ENCODE measurements at regions not wholly inside any gene's neighbourhood (a gene's known extent, or its start where the extent isn't known, plus 50 kb on each side); places are given as distances from the start of the nearest gene placed in this dataset.

GRCh38 chr3:187533797-187534196 lies 136.4 kb downstream of the SST start:
- Histone ChIP-seq H3K4me1 (no peaks in the 10 kb centered on the region), H3K27me3 (peaks cover 0 to 5% of the 10 kb centered on the region in 2 donors), H3K27ac (no peak overlapping the region), H3K4me3 (no peak overlapping the region), H3K36me3 (no peaks in the 10 kb centered on the region), H3K9me3 (peaks cover 0 to 4% of the 10 kb centered on the region in 2 donors)
- no peak for DNase-seq
- no peak for TF ChIP-seq CTCF (IDR thresholded peaks at IDR 0.05)
- intact Hi-C loops (cut with DNase I), result no loop called here
- no peak for ATAC-seq

GRCh38 chr3:187531831-187532230 lies 138.4 kb downstream of the SST start:
- DNase-seq, result no peak
- intact Hi-C loops (cut with DNase I), result no loop called here
- Histone ChIP-seq H3K9me3 (peaks cover 0 to 4% of the 10 kb centered on the region in 2 donors), H3K4me1 (no peaks in the 10 kb centered on the region), H3K4me3 (no peak overlapping the region), H3K27ac (no peak overlapping the region), H3K27me3 (peaks cover 0 to 12% of the 10 kb centered on the region in 2 donors), H3K36me3 (no peaks in the 10 kb centered on the region)
- no peak for ATAC-seq
- TF ChIP-seq CTCF (IDR thresholded peaks at IDR 0.05), result no peak

GRCh38 chr3:187522890-187523289 lies 147.3 kb downstream of the SST start:
- no peaks in the 10 kb centered on the region for H3K36me3 ChIP-seq
- no peak overlapping the region for H3K4me3 ChIP-seq
- H3K9me3 ChIP-seq, result no peaks in the 10 kb centered on the region
- no peak for TF ChIP-seq CTCF (IDR thresholded peaks at IDR 0.05)
- ATAC-seq (no peak), DNase-seq (no peak)
- no peaks in the 10 kb centered on the region for H3K4me1 ChIP-seq
- intact Hi-C loops (cut with DNase I), result no loop called here
- H3K27me3 ChIP-seq, result peaks cover 0 to 6% of the 10 kb centered on the region in 2 donors
- H3K27ac ChIP-seq, result no peak overlapping the region

- Histone ChIP-seq H3K27me3 (peaks cover 0 to 6% of the 10 kb centered on the region in 2 donors), H3K27ac (no peak overlapping the region), H3K9me3 (no peaks in the 10 kb centered on the region), H3K36me3 (no peaks in the 10 kb centered on the region), H3K4me3 (no peak overlapping the region), H3K4me1 (no peaks in the 10 kb centered on the region)
- TF ChIP-seq CTCF (IDR thresholded peaks at IDR 0.05), result no peak
- no peak for ATAC-seq
- intact Hi-C loops (cut with DNase I), result no loop called here
- no peak for DNase-seq
These were observed 147.9 kb downstream of the SST start for GRCh38 chr3:187522293-187522692.

- DNase-seq (no peak), ATAC-seq (no peak)
- intact Hi-C loops (cut with DNase I), result no loop called here
- H3K4me3 ChIP-seq, result no peak overlapping the region
- no peak for TF ChIP-seq CTCF (IDR thresholded peaks at IDR 0.05)
- no peak overlapping the region for H3K27ac ChIP-seq
- H3K36me3 ChIP-seq, result no peaks in the 10 kb centered on the region
- no peaks in the 10 kb centered on the region for H3K9me3 ChIP-seq
- H3K4me1 ChIP-seq, result no peaks in the 10 kb centered on the region
- H3K27me3 ChIP-seq, result peaks cover 0 to 6% of the 10 kb centered on the region in 2 donors
These were observed 148.6 kb downstream of the SST start for GRCh38 chr3:187521546-187521945.

Measured in left lung (tissue), 4 donors.